Vagina (tissue), 2 donors: ENCODE measurements at regions not wholly inside any gene's neighbourhood (a gene's known extent, or its start where the extent isn't known, plus 50 kb on each side); places are given as distances from the start of the nearest gene placed in this dataset.

Experiments used
- DNase-seq, 2 donors: peaks; one replicate each; pipeline ENCODE4 v3.0.0-alpha.2; 2017; ENCODE audit errors: extremely low spot score in 2 of 2
- H3K27ac ChIP-seq: fragments of 200-600 bp; sonication (generic); one replicate; pipeline ENCODE4 v1.5.1; 2019
- H3K27me3 ChIP-seq: fragments of 200-600 bp; sonication (generic); one replicate; pipeline ENCODE4 v1.5.1; 2019
- H3K36me3 ChIP-seq, 2 donors: fragments of 200-600 bp; sonication (generic); one replicate each; pipeline ENCODE4 v1.5.1; 2017 to 2019
- H3K4me1 ChIP-seq: fragments of 200-600 bp; sonication (generic); one replicate; pipeline ENCODE4 v1.5.1; 2019
- H3K4me3 ChIP-seq, 2 donors: fragments of 200-600 bp; sonication (generic); 1 replicate in 1 of 2; 2 replicates in 1 of 2; pipeline ENCODE4 v1.5.1; 2016 to 2019
- H3K9me3 ChIP-seq: fragments of 200-600 bp; sonication (generic); one replicate; pipeline ENCODE4 v1.5.1; 2019
- POLR2A ChIP-seq, 2 donors: fragments of 450-650 bp; IDR thresholded peaks; one replicate each; pipeline ENCODE4 v1.6.1; 2017; ENCODE audit warnings: antibody characterized with exemption in 2 of 2, mild to moderate bottlenecking in 2 of 2, moderate library complexity in 2 of 2
- POLR2AphosphoS5 ChIP-seq, 2 donors: sonication (generic); formaldehyde crosslinking; IDR thresholded peaks; one replicate each; pipeline ENCODE4 v1.9.0; 2017; ENCODE audit warnings: antibody characterized with exemption in 2 of 2, mild to moderate bottlenecking in 2 of 2, low read depth in 1 of 2; ENCODE audit not compliant: insufficient read depth in 1 of 2
- intact Hi-C: fragments of 100-400 bp; cut with DNase I; formaldehyde crosslinking; loops from one replicate; pipeline ENCODE4 v1.15.1; 2023
- TF ChIP-seq, protein P1 (sequence below), 3 experiments: fragments of 450-650 bp in 2 of 3; fragments of 200-600 bp in 1 of 3; sonication (generic) in 1 of 3; IDR thresholded peaks; one replicate each; pipeline ENCODE4 v1.5.1; 2017 to 2019; ENCODE audit warnings: antibody characterized with exemption in 3 of 3, mild to moderate bottlenecking in 2 of 3, moderate library complexity in 2 of 3

DNA sequence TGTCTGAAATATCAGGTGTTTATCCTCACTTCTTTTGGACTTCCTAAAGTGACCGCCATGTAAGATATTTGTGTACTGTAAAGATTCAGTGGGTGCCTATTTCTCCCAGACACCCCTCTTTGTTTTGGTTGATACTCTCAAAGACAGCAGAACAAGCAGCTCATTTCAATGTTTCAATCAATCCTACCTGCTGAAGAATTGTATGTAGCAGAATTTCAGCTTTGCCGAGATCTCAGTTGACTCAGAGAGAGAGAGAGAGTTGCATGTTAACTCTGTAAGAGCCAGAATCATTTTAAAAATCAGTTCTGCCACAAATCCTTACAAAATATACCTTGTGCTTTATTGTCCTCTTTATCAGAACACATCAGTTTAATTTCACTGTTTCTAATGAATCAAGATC lies 987.3 kb downstream of the ADGRL2 start:
- DNase-seq, result no peak
- intact Hi-C loops, result no loop called here
- Histone ChIP-seq H3K27me3 (no peaks in the 10 kb centered on the region), H3K27ac (no peak overlapping the region), H3K9me3 (no peaks in the 10 kb centered on the region), H3K36me3 (no peaks in the 10 kb centered on the region), H3K4me3 (no peak overlapping the region), H3K4me1 (no peaks in the 10 kb centered on the region)
- TF ChIP-seq POLR2A (IDR thresholded peaks at IDR 0.05) (no peak), POLR2AphosphoS5 (IDR thresholded peaks at IDR 0.05; ENCODE audit: insufficient read depth in 1 of 2, low read depth in 1 of 2) (no peak)
- TF ChIP-seq, protein P1, sequence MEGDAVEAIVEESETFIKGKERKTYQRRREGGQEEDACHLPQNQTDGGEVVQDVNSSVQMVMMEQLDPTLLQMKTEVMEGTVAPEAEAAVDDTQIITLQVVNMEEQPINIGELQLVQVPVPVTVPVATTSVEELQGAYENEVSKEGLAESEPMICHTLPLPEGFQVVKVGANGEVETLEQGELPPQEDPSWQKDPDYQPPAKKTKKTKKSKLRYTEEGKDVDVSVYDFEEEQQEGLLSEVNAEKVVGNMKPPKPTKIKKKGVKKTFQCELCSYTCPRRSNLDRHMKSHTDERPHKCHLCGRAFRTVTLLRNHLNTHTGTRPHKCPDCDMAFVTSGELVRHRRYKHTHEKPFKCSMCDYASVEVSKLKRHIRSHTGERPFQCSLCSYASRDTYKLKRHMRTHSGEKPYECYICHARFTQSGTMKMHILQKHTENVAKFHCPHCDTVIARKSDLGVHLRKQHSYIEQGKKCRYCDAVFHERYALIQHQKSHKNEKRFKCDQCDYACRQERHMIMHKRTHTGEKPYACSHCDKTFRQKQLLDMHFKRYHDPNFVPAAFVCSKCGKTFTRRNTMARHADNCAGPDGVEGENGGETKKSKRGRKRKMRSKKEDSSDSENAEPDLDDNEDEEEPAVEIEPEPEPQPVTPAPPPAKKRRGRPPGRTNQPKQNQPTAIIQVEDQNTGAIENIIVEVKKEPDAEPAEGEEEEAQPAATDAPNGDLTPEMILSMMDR (IDR thresholded peaks at IDR 0.05), result no peak

DNA sequence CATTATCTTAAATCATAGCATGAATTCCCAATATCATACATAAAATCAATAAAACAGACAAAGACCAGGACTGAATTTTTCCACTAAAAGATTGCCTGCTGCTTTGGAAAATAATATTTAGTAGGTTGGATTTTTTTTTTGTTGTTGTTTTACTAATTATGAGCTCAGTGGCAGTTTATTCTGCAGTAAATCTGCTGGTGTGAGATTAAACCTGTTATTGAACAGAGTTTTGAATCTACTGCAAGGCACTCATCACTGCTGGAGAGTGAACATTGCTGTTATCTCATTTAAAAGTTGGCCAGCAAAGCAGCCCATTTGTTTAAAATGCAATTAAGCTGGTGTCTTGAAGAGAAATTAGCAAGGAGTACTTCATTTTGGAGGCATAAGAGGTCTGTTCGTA lies 986.1 kb downstream of the ADGRL2 start:
- no peaks in the 10 kb centered on the region for H3K4me1 ChIP-seq
- no peak for DNase-seq
- no peaks in the 10 kb centered on the region for H3K36me3 ChIP-seq
- TF ChIP-seq, protein P1 (IDR thresholded peaks at IDR 0.05), result no peak
- no peak for TF ChIP-seq POLR2AphosphoS5 (IDR thresholded peaks at IDR 0.05; ENCODE audit: insufficient read depth in 1 of 2, low read depth in 1 of 2)
- no peak for TF ChIP-seq POLR2A (IDR thresholded peaks at IDR 0.05)
- no peaks in the 10 kb centered on the region for H3K27me3 ChIP-seq
- no peaks in the 10 kb centered on the region for H3K9me3 ChIP-seq
- H3K27ac ChIP-seq, result no peak overlapping the region
- H3K4me3 ChIP-seq, result no peak overlapping the region
- intact Hi-C loops, result no loop called here

DNA sequence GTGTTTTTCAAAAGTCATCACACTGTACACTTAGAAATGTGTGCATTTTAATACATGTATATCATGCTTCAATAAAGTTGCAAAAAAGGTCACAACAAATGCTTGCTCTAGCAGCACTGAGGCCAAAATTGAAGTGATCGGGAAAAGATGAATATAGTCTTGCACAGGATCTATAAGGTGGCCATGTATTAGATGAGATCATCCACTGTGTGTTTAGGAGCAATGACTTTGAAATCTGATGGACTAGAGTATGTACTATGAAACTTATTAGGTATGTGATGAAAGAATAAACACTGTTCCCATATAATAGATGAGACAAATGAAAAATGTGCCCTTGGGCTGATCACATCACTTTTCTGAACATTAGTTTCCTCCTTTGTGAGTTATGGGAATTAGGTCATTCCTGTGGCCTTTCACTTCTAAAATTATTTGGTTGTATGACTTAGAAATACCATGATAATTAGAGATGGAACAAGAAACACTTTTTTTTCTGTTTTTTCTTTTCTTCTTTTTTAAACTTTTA lies 984.6 kb downstream of the ADGRL2 start:
- Histone ChIP-seq H3K4me3 (no peak overlapping the region), H3K27ac (no peak overlapping the region), H3K4me1 (no peaks in the 10 kb centered on the region), H3K9me3 (no peaks in the 10 kb centered on the region), H3K36me3 (no peaks in the 10 kb centered on the region), H3K27me3 (no peaks in the 10 kb centered on the region)
- TF ChIP-seq POLR2AphosphoS5 (IDR thresholded peaks at IDR 0.05; ENCODE audit: insufficient read depth in 1 of 2, low read depth in 1 of 2) (no peak), POLR2A (IDR thresholded peaks at IDR 0.05) (no peak)
- TF ChIP-seq, protein P1 (IDR thresholded peaks at IDR 0.05), result no peak
- intact Hi-C loops, result no loop called here
- no peak for DNase-seq

- Histone ChIP-seq H3K27me3 (no peaks in the 10 kb centered on the region), H3K4me1 (no peaks in the 10 kb centered on the region), H3K36me3 (no peaks in the 10 kb centered on the region), H3K9me3 (no peaks in the 10 kb centered on the region), H3K4me3 (no peak overlapping the region), H3K27ac (no peak overlapping the region)
- TF ChIP-seq POLR2A (IDR thresholded peaks at IDR 0.05), result no peak
- no peak for DNase-seq
- intact Hi-C loops, result no loop called here
Measured at GRCh38 chr1:82783044-82783443, 982.3 kb downstream of the ADGRL2 start.

- Histone ChIP-seq H3K4me3 (no peak overlapping the region), H3K27me3 (no peaks in the 10 kb centered on the region), H3K4me1 (no peaks in the 10 kb centered on the region), H3K9me3 (no peaks in the 10 kb centered on the region), H3K36me3 (no peaks in the 10 kb centered on the region), H3K27ac (no peak overlapping the region)
- TF ChIP-seq POLR2AphosphoS5 (IDR thresholded peaks at IDR 0.05; ENCODE audit: insufficient read depth in 1 of 2, low read depth in 1 of 2), result no peak
- TF ChIP-seq, protein P1 (IDR thresholded peaks at IDR 0.05), result no peak
- TF ChIP-seq POLR2A (IDR thresholded peaks at IDR 0.05), result no peak
- intact Hi-C loops, result no loop called here
- DNase-seq, result no peak
Measured at GRCh38 chr1:82782599-82782998, 981.9 kb downstream of the ADGRL2 start.
